ENCODE measurements at regions not wholly inside any gene's neighbourhood (a gene's known extent, or its start where the extent isn't known, plus 50 kb on each side); places are given as distances from the start of the nearest gene placed in this dataset.

DNA sequence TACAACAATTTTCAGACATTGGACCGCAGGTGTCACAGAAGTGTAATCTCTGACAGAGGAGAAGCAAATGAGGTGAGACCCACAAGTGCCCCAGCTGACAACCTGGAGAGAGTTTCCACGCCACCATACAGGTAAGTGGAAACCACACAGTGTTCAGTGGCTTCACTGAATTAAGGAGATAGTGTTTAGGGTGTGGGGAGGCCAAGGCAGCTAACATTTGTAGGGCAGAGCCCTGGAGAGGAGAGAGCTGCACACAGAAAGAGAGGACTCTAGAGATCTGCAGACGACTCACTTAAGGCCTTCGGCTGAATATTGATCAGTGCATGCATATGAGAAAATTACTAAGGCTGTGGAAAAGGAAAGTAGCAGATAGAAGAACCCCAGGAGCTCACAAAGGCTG is 228.9 kb upstream of the TNRC6C start:
- TF ChIP-seq CTCF (IDR thresholded peaks at IDR 0.05) = no peak
- no peak for TF ChIP-seq POLR2A (IDR thresholded peaks at IDR 0.05)
